HUES6 (cell line): ENCODE measurements at regions not wholly inside any gene's neighbourhood (a gene's known extent, or its start where the extent isn't known, plus 50 kb on each side); places are given as distances from the start of the nearest gene placed in this dataset.
"Not testable (repeated sequence)": the region's sequence is repeated elsewhere in the genome, so short reads cannot be mapped to it uniquely, and the experiment has no call there.

ENCODE experiments used
- H3K27ac ChIP-seq: 2 replicates; pipeline ENCODE4 v1.7.0; 2013; ENCODE audit warnings: low read depth, mild to moderate bottlenecking, low read length, inconsistent platforms
- H3K27me3 ChIP-seq: 2 replicates; pipeline ENCODE4 v1.6.1; 2013; ENCODE audit warnings: low read length; ENCODE audit not compliant: control insufficient read depth, insufficient read depth
- H3K36me3 ChIP-seq: 2 replicates; pipeline ENCODE4 v1.6.1; 2013; ENCODE audit warnings: low read length; ENCODE audit not compliant: control insufficient read depth, insufficient read depth
- H3K4me1 ChIP-seq: 2 replicates; pipeline ENCODE4 v1.6.1; 2013; ENCODE audit warnings: low read length; ENCODE audit not compliant: control insufficient read depth, insufficient read depth
- H3K4me3 ChIP-seq: 2 replicates; pipeline ENCODE4 v1.5.1; 2013; ENCODE audit warnings: low read depth, low read length
- H3K9ac ChIP-seq: one replicate; pipeline ENCODE4 v1.6.1; 2013; ENCODE audit warnings: mild to moderate bottlenecking, low read length
- H3K9me3 ChIP-seq: 2 replicates; pipeline ENCODE4 v1.6.1; 2013; ENCODE audit warnings: low read depth, low read length; ENCODE audit not compliant: control insufficient read depth, insufficient read depth

GRCh38 chr3:154668835-154669234, 238.8 kb upstream of the GPR149 start:
- H3K9me3 ChIP-seq, result no peaks in the 10 kb centered on the region
- peaks cover 8% of the 10 kb centered on the region for H3K4me1 ChIP-seq
- no peak overlapping the region for H3K4me3 ChIP-seq
- no peak overlapping the region for H3K9ac ChIP-seq
- no peaks in the 10 kb centered on the region for H3K36me3 ChIP-seq
- H3K27me3 ChIP-seq, result no peaks in the 10 kb centered on the region
- no peak overlapping the region for H3K27ac ChIP-seq

GRCh38 chr3:154668187-154668586, 238.2 kb upstream of the GPR149 start:
- H3K4me3 ChIP-seq, result no peak overlapping the region
- H3K4me1 ChIP-seq, result peaks cover 8% of the 10 kb centered on the region
- H3K27ac ChIP-seq, result no peak overlapping the region
- no peak overlapping the region for H3K9ac ChIP-seq
- no peaks in the 10 kb centered on the region for H3K9me3 ChIP-seq
- H3K27me3 ChIP-seq, result no peaks in the 10 kb centered on the region
- H3K36me3 ChIP-seq, result no peaks in the 10 kb centered on the region

GRCh38 chr3:154666542-154666941, 236.6 kb upstream of the GPR149 start:
- Histone ChIP-seq H3K9ac (no peak overlapping the region), H3K27me3 (no peaks in the 10 kb centered on the region), H3K9me3 (no peaks in the 10 kb centered on the region), H3K36me3 (no peaks in the 10 kb centered on the region), H3K4me1 (peaks cover 8% of the 10 kb centered on the region), H3K4me3 (no peak overlapping the region), H3K27ac (no peak overlapping the region)

- H3K36me3 ChIP-seq, result no peaks in the 10 kb centered on the region
- H3K9me3 ChIP-seq, result no peaks in the 10 kb centered on the region
- H3K9ac ChIP-seq, result no peak overlapping the region
- no peak overlapping the region for H3K4me3 ChIP-seq
- peaks cover 8% of the 10 kb centered on the region for H3K4me1 ChIP-seq
- H3K27ac ChIP-seq, result no peak overlapping the region
- no peaks in the 10 kb centered on the region for H3K27me3 ChIP-seq
Measured at GRCh38 chr3:154664714-154665113, 234.7 kb upstream of the GPR149 start.

- H3K4me3 ChIP-seq, result no peak overlapping the region
- no peak overlapping the region for H3K9ac ChIP-seq
- H3K9me3 ChIP-seq, result no peaks in the 10 kb centered on the region
- H3K36me3 ChIP-seq, result no peaks in the 10 kb centered on the region
- H3K27ac ChIP-seq, result no peak overlapping the region
- no peaks in the 10 kb centered on the region for H3K27me3 ChIP-seq
- H3K4me1 ChIP-seq, result no peaks in the 10 kb centered on the region
Measured at GRCh38 chr3:154662851-154663250, 232.9 kb upstream of the GPR149 start.

- no peak overlapping the region for H3K9ac ChIP-seq
- no peaks in the 10 kb centered on the region for H3K9me3 ChIP-seq
- H3K27ac ChIP-seq, result no peak overlapping the region
- H3K4me3 ChIP-seq, result no peak overlapping the region
- no peaks in the 10 kb centered on the region for H3K36me3 ChIP-seq
- no peaks in the 10 kb centered on the region for H3K27me3 ChIP-seq
- peaks cover 15% of the 10 kb centered on the region; the same call in 1 of the 2 replicates for H3K4me1 ChIP-seq
Measured at GRCh38 chr3:154660811-154661210, 230.8 kb upstream of the GPR149 start.

- no peak overlapping the region for H3K9ac ChIP-seq
- H3K36me3 ChIP-seq, result no peaks in the 10 kb centered on the region
- H3K4me3 ChIP-seq, result no peak overlapping the region
- H3K9me3 ChIP-seq, result no peaks in the 10 kb centered on the region
- no peak overlapping the region for H3K27ac ChIP-seq
- H3K27me3 ChIP-seq, result no peaks in the 10 kb centered on the region
- peaks cover 15% of the 10 kb centered on the region; the same call in 1 of the 2 replicates for H3K4me1 ChIP-seq
Measured at GRCh38 chr3:154658000-154658399, 228.0 kb upstream of the GPR149 start.

GRCh38 chr3:154657218-154657617, 227.2 kb upstream of the GPR149 start:
- H3K9me3 ChIP-seq, result no peaks in the 10 kb centered on the region
- no peak overlapping the region for H3K27ac ChIP-seq
- no peaks in the 10 kb centered on the region for H3K36me3 ChIP-seq
- H3K4me1 ChIP-seq, result peaks cover 15% of the 10 kb centered on the region; the same call in 1 of the 2 replicates
- H3K9ac ChIP-seq, result no peak overlapping the region
- no peaks in the 10 kb centered on the region for H3K27me3 ChIP-seq
- no peak overlapping the region for H3K4me3 ChIP-seq

GRCh38 chr3:154656486-154656885, 226.5 kb upstream of the GPR149 start:
- Histone ChIP-seq H3K4me3 (no peak overlapping the region), H3K4me1 (peaks cover 15% of the 10 kb centered on the region; the same call in 1 of the 2 replicates), H3K9ac (no peak overlapping the region), H3K9me3 (no peaks in the 10 kb centered on the region), H3K27ac (no peak overlapping the region), H3K27me3 (no peaks in the 10 kb centered on the region), H3K36me3 (no peaks in the 10 kb centered on the region)

- H3K4me3 ChIP-seq, result no peak overlapping the region
- H3K9ac ChIP-seq, result no peak overlapping the region
- 0 out of 2 replicates have a peak, but pooled peaks cover 3% of the 10 kb centered on the region for H3K9me3 ChIP-seq
- no peaks in the 10 kb centered on the region for H3K36me3 ChIP-seq
- H3K4me1 ChIP-seq, result no peaks in the 10 kb centered on the region
- no peaks in the 10 kb centered on the region for H3K27me3 ChIP-seq
- H3K27ac ChIP-seq, result no peak overlapping the region
Measured at GRCh38 chr3:154642145-154642544, 212.2 kb upstream of the GPR149 start.

GRCh38 chr3:154625756-154626155, 195.8 kb upstream of the GPR149 start:
- Histone ChIP-seq H3K27ac (no peak overlapping the region), H3K27me3 (no peaks in the 10 kb centered on the region), H3K4me1 (no peaks in the 10 kb centered on the region), H3K4me3 (no peak overlapping the region), H3K9me3 (no peaks in the 10 kb centered on the region), H3K9ac (no peak overlapping the region), H3K36me3 (no peaks in the 10 kb centered on the region)

- not testable (repeated sequence) for H3K27me3 ChIP-seq, H3K9ac ChIP-seq, H3K9me3 ChIP-seq, H3K36me3 ChIP-seq, H3K4me1 ChIP-seq, H3K27ac ChIP-seq, H3K4me3 ChIP-seq
Measured at GRCh38 chr3:154619621-154620020, 189.6 kb upstream of the GPR149 start.
